Body of pancreas (tissue), 4 donors: ENCODE measurements at regions not wholly inside any gene's neighbourhood (a gene's known extent, or its start where the extent isn't known, plus 50 kb on each side); places are given as distances from the start of the nearest gene placed in this dataset.

ENCODE experiments used
- CTCF ChIP-seq, 7 experiments: fragments of 450-650 bp in 4 of 7; fragments of 200-600 bp in 3 of 7; sonication (generic) in 3 of 7; IDR thresholded peaks; one replicate each; pipeline ENCODE4 v1.5.1; 2016 to 2019; ENCODE audit warnings: antibody characterized with exemption in 7 of 7
- POLR2A ChIP-seq, 3 donors: fragments of 450-650 bp; IDR thresholded peaks; one replicate each; pipeline ENCODE4 v1.6.1; 2016; ENCODE audit warnings: antibody characterized with exemption in 3 of 3, mild to moderate bottlenecking in 2 of 3

- TF ChIP-seq CTCF (IDR thresholded peaks at IDR 0.05): no peak
- TF ChIP-seq POLR2A (IDR thresholded peaks at IDR 0.05): no peak
Measured at GRCh38 chr3:26196781-26197180, 406.9 kb downstream of the OXSM start.
